ENCODE measurements at regions not wholly inside any gene's neighbourhood (a gene's known extent, or its start where the extent isn't known, plus 50 kb on each side); places are given as distances from the start of the nearest gene placed in this dataset.

DNA sequence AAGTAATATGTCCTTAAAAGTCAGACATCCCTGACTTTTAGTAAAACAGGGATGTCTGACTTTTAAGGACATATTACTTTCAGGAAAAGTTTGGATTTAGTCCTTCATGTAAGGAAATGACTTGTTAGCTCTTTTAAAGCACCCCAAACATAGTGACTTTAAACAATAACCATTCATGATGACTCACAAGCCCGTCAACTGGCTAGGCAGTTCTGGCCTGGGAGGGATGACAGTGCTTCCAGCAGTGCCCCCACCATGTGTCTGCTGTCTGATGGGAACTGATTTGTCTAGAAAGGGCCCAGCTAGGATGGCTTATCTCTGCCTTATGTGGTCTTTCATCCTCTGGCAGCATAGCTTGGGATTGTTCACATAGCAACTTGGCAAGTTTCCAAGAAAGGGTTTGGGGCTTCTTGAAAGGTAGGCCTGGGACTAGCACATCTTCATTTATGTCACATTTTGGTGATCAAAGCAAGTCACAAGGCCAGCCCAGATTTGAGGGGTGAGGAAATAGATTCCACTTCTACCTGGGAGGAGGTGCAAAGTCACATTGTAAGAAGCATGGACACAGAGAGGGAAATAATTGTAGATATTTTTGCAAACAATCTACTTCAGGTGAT is 143.5 kb downstream of the C1orf94 start:
- DNase-seq (no peak), ATAC-seq (ENCODE audit: insufficient read depth, low read depth) (no peak)
- Histone ChIP-seq H3K9ac (ENCODE audit: low read depth, low read length) (no peak overlapping the region), H3K27me3 (ENCODE audit: insufficient read depth, low read length, poor library complexity) (peaks cover 3% of the 10 kb centered on the region), H3K4me1 (ENCODE audit: insufficient read depth, low read length) (no peaks in the 10 kb centered on the region), H4K20me1 (ENCODE audit: insufficient read depth, low read length) (no peaks in the 10 kb centered on the region), H3K4me3 (ENCODE audit: low read depth in 1 of 2, low read length in 2 of 2) (no peak overlapping the region), H3K4me2 (ENCODE audit: insufficient read depth, low read length) (no peak overlapping the region), H3K36me3 (ENCODE audit: insufficient read depth, low read length) (no peaks in the 10 kb centered on the region), H3K9me3 (ENCODE audit: insufficient read depth, low read length, severe bottlenecking) (peaks cover 6% of the 10 kb centered on the region), H2AFZ (ENCODE audit: low read depth, low read length) (no peak overlapping the region), H3K27ac (ENCODE audit: low read length) (no peak overlapping the region), H3K79me2 (ENCODE audit: insufficient read depth, low read length) (no peaks in the 10 kb centered on the region)
- TF ChIP-seq, protein P1, sequence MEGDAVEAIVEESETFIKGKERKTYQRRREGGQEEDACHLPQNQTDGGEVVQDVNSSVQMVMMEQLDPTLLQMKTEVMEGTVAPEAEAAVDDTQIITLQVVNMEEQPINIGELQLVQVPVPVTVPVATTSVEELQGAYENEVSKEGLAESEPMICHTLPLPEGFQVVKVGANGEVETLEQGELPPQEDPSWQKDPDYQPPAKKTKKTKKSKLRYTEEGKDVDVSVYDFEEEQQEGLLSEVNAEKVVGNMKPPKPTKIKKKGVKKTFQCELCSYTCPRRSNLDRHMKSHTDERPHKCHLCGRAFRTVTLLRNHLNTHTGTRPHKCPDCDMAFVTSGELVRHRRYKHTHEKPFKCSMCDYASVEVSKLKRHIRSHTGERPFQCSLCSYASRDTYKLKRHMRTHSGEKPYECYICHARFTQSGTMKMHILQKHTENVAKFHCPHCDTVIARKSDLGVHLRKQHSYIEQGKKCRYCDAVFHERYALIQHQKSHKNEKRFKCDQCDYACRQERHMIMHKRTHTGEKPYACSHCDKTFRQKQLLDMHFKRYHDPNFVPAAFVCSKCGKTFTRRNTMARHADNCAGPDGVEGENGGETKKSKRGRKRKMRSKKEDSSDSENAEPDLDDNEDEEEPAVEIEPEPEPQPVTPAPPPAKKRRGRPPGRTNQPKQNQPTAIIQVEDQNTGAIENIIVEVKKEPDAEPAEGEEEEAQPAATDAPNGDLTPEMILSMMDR (IDR thresholded peaks at IDR 0.05; ENCODE audit: borderline replicate concordance, extremely low read depth, low read length, poor library complexity, severe bottlenecking), result no peak
- TF ChIP-seq EZH2 (IDR thresholded peaks at IDR 0.05; ENCODE audit: borderline replicate concordance, low read depth, low read length, severe bottlenecking), result no peak

DNA sequence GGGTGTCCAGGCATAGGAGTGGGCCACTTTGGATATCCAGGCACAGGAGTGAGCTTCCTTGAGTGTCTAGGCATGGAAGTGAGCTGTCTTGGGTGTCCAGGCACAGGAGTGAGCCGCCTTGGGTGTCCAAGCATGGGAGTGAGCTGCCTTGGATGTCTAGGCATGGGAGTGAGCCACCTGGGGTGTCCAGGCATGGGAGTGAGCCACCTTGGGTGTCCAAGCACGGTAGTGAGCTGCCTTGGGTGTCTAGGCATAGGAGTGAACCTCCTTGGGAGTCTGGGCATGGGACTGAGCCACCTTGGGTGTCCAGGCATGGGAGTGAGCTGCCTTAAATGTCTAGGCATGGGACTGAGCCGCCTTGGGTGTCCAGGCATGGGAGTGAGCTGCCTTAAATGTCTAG is 146.3 kb downstream of the C1orf94 start:
- DNase-seq, result no peak
- Histone ChIP-seq H3K9ac (ENCODE audit: low read depth, low read length) (no peak overlapping the region), H3K27ac (ENCODE audit: low read length) (no peak overlapping the region), H3K4me1 (ENCODE audit: insufficient read depth, low read length) (no peaks in the 10 kb centered on the region), H4K20me1 (ENCODE audit: insufficient read depth, low read length) (no peaks in the 10 kb centered on the region), H2AFZ (ENCODE audit: low read depth, low read length) (no peak overlapping the region), H3K9me3 (ENCODE audit: insufficient read depth, low read length, severe bottlenecking) (no peaks in the 10 kb centered on the region), H3K4me2 (ENCODE audit: insufficient read depth, low read length) (no peak overlapping the region), H3K79me2 (ENCODE audit: insufficient read depth, low read length) (no peaks in the 10 kb centered on the region), H3K27me3 (ENCODE audit: insufficient read depth, low read length, poor library complexity) (peaks cover 8% of the 10 kb centered on the region), H3K36me3 (ENCODE audit: insufficient read depth, low read length) (no peaks in the 10 kb centered on the region), H3K4me3 (ENCODE audit: low read depth in 1 of 2, low read length in 2 of 2) (no peak overlapping the region)
- TF ChIP-seq EZH2 (IDR thresholded peaks at IDR 0.05; ENCODE audit: borderline replicate concordance, low read depth, low read length, severe bottlenecking), result no peak
- TF ChIP-seq, protein P1 (IDR thresholded peaks at IDR 0.05; ENCODE audit: borderline replicate concordance, extremely low read depth, low read length, poor library complexity, severe bottlenecking), result no peak
- ATAC-seq (ENCODE audit: insufficient read depth, low read depth), result no peak

DNA sequence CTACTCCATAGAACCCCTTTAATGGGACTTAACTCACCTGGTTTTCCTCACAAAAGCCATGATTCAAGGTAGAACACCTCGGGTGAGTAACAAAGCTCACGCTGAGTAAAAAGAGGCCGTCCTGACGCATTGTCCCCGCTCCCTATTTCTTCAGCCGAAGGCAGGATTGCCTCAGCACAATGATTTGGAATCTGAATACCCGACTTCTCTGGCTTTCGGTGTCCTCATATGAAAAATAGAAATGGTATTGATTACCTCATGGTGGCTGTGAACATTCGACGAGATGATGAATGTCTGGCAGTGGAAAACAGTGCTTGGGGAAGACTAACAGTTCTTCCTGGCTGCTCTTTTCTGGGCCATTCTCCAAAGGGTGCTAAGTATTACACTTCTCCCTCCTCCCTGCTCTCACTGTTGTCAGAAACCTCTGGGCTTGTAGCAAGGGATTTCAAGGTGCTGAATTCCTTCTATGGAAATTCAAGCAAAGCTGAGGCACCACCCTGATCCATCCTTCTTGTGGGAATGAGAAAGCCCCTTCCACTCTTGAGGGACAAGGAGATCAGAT is 148.3 kb downstream of the C1orf94 start:
- Histone ChIP-seq H3K4me1 (ENCODE audit: insufficient read depth, low read length) (no peaks in the 10 kb centered on the region), H4K20me1 (ENCODE audit: insufficient read depth, low read length) (no peaks in the 10 kb centered on the region), H3K9me3 (ENCODE audit: insufficient read depth, low read length, severe bottlenecking) (no peaks in the 10 kb centered on the region), H3K27me3 (ENCODE audit: insufficient read depth, low read length, poor library complexity) (peaks cover 15% of the 10 kb centered on the region), H3K36me3 (ENCODE audit: insufficient read depth, low read length) (no peaks in the 10 kb centered on the region), H3K4me2 (ENCODE audit: insufficient read depth, low read length) (no peak overlapping the region), H2AFZ (ENCODE audit: low read depth, low read length) (no peak overlapping the region), H3K79me2 (ENCODE audit: insufficient read depth, low read length) (no peaks in the 10 kb centered on the region), H3K4me3 (ENCODE audit: low read depth in 1 of 2, low read length in 2 of 2) (no peak overlapping the region), H3K9ac (ENCODE audit: low read depth, low read length) (no peak overlapping the region), H3K27ac (ENCODE audit: low read length) (no peak overlapping the region)
- ATAC-seq (ENCODE audit: insufficient read depth, low read depth), result no peak
- DNase-seq, result no peak
- no peak for TF ChIP-seq EZH2 (IDR thresholded peaks at IDR 0.05; ENCODE audit: borderline replicate concordance, low read depth, low read length, severe bottlenecking)
- TF ChIP-seq, protein P1 (IDR thresholded peaks at IDR 0.05; ENCODE audit: borderline replicate concordance, extremely low read depth, low read length, poor library complexity, severe bottlenecking), result no peak

Measured in DND-41 (cell line).